ENCODE measurements at regions not wholly inside any gene's neighbourhood (a gene's known extent, or its start where the extent isn't known, plus 50 kb on each side); places are given as distances from the start of the nearest gene placed in this dataset.

- no CpG with 5 or more reads among the region's 7 CpGs for WGBS, 2 donors (ENCODE audit: extremely low coverage in 2 of 2, insufficient read length in 2 of 2, insufficient replicate concordance in 1 of 2)
- Histone ChIP-seq H2BK120ac (ENCODE audit: low read depth, low read length) (no peak overlapping the region), H3K9me3 (replicated peaks in 1 of 2; ENCODE audit: control insufficient read depth in 2 of 2, insufficient read depth in 1 of 2, low read depth in 1 of 2, low read length in 2 of 2) (peaks cover 0 to 2% of the 10 kb centered on the region in 2 donors), H2AK5ac (ENCODE audit: low read depth, low read length) (no peak overlapping the region), H3K9ac (ENCODE audit: low read depth, low read length, poor library complexity) (no peak overlapping the region), H3K4me3 (ENCODE audit: low read length in 2 of 2) (no peak overlapping the region), H3K27ac (replicated peaks; ENCODE audit: low read length) (no peak overlapping the region), H2BK5ac (ENCODE audit: low read length) (no peak overlapping the region), H4K8ac (ENCODE audit: low read depth, low read length) (no peak overlapping the region), H2BK15ac (ENCODE audit: low read length) (no peak overlapping the region), H3K4me1 (ENCODE audit: control insufficient read depth in 2 of 2, insufficient read depth in 1 of 2, low read depth in 1 of 2, low read length in 2 of 2) (no peaks in the 10 kb centered on the region), H3K18ac (ENCODE audit: low read length) (no peak overlapping the region), H4K91ac (ENCODE audit: low read depth, low read length, poor library complexity) (no peak overlapping the region), H3K4me2 (ENCODE audit: insufficient read depth, low read length, poor library complexity, severe bottlenecking) (no peak overlapping the region), H2AFZ (ENCODE audit: low read length) (no peak overlapping the region), H3K79me1 (ENCODE audit: low read depth, low read length) (no peaks in the 10 kb centered on the region), H3K14ac (ENCODE audit: low read length) (no peak overlapping the region), H3K23ac (ENCODE audit: low read depth, low read length, poor library complexity) (no peak overlapping the region), H3K4ac (ENCODE audit: low read length) (no peak overlapping the region), H3K27me3 (ENCODE audit: control insufficient read depth in 3 of 3, insufficient read depth in 3 of 3, low read depth in 1 of 3, low read length in 3 of 3) (peaks cover 0 to 10% (median 0%) of the 10 kb centered on the region in 3 experiments), H3K36me3 (replicated peaks in 1 of 2; ENCODE audit: control insufficient read depth in 2 of 2, insufficient read depth in 2 of 2, low read length in 2 of 2) (no peaks in the 10 kb centered on the region), H2BK12ac (ENCODE audit: low read length) (no peak overlapping the region)
- no peak for DNase-seq (ENCODE audit: low spot score)
Measured at GRCh38 chr1:13878021-13878420, 178.0 kb downstream of the PRDM2 start.

GRCh38 chr1:13878451-13878850 is 178.5 kb downstream of the PRDM2 start:
- H2BK12ac ChIP-seq (ENCODE audit: low read length) = no peak overlapping the region
- no peaks in the 10 kb centered on the region for H3K4me1 ChIP-seq (ENCODE audit: control insufficient read depth in 2 of 2, insufficient read depth in 1 of 2, low read depth in 1 of 2, low read length in 2 of 2)
- H3K27ac ChIP-seq (replicated peaks; ENCODE audit: low read length) = no peak overlapping the region
- H3K4ac ChIP-seq (ENCODE audit: low read length) = no peak overlapping the region
- no peak overlapping the region for H3K18ac ChIP-seq (ENCODE audit: low read length)
- H3K36me3 ChIP-seq (replicated peaks in 1 of 2; ENCODE audit: control insufficient read depth in 2 of 2, insufficient read depth in 2 of 2, low read length in 2 of 2) = no peaks in the 10 kb centered on the region
- no peak overlapping the region for H3K4me3 ChIP-seq (ENCODE audit: low read length in 2 of 2)
- peaks cover 0 to 10% (median 0%) of the 10 kb centered on the region in 3 experiments for H3K27me3 ChIP-seq (ENCODE audit: control insufficient read depth in 3 of 3, insufficient read depth in 3 of 3, low read depth in 1 of 3, low read length in 3 of 3)
- no CpG with 5 or more reads among the region's 9 CpGs for whole genome bisulfite sequencing, 2 donors (ENCODE audit: extremely low coverage in 2 of 2, insufficient read length in 2 of 2, insufficient replicate concordance in 1 of 2)
- no peaks in the 10 kb centered on the region for H3K79me1 ChIP-seq (ENCODE audit: low read depth, low read length)
- H3K14ac ChIP-seq (ENCODE audit: low read length) = no peak overlapping the region
- H3K9ac ChIP-seq (ENCODE audit: low read depth, low read length, poor library complexity) = no peak overlapping the region
- H2BK120ac ChIP-seq (ENCODE audit: low read depth, low read length) = no peak overlapping the region
- H2BK15ac ChIP-seq (ENCODE audit: low read length) = no peak overlapping the region
- H4K8ac ChIP-seq (ENCODE audit: low read depth, low read length) = no peak overlapping the region
- DNase-seq (ENCODE audit: low spot score) = no peak
- H4K91ac ChIP-seq (ENCODE audit: low read depth, low read length, poor library complexity) = no peak overlapping the region
- peaks cover 0 to 2% of the 10 kb centered on the region in 2 donors for H3K9me3 ChIP-seq (replicated peaks in 1 of 2; ENCODE audit: control insufficient read depth in 2 of 2, insufficient read depth in 1 of 2, low read depth in 1 of 2, low read length in 2 of 2)
- no peak overlapping the region for H3K23ac ChIP-seq (ENCODE audit: low read depth, low read length, poor library complexity)
- H3K4me2 ChIP-seq (ENCODE audit: insufficient read depth, low read length, poor library complexity, severe bottlenecking) = no peak overlapping the region
- H2AFZ ChIP-seq (ENCODE audit: low read length) = no peak overlapping the region
- no peak overlapping the region for H2BK5ac ChIP-seq (ENCODE audit: low read length)
- H2AK5ac ChIP-seq (ENCODE audit: low read depth, low read length) = no peak overlapping the region

GRCh38 chr1:13881385-13882088 is 181.5 kb downstream of the PRDM2 start:
- H2AFZ ChIP-seq (ENCODE audit: low read length) = no peak overlapping the region
- no peak overlapping the region for H3K23ac ChIP-seq (ENCODE audit: low read depth, low read length, poor library complexity)
- H2BK5ac ChIP-seq (ENCODE audit: low read length) = no peak overlapping the region
- H3K27ac ChIP-seq (replicated peaks; ENCODE audit: low read length) = no peak overlapping the region
- no peaks in the 10 kb centered on the region for H3K9me3 ChIP-seq (replicated peaks in 1 of 2; ENCODE audit: control insufficient read depth in 2 of 2, insufficient read depth in 1 of 2, low read depth in 1 of 2, low read length in 2 of 2)
- H3K4me3 ChIP-seq (ENCODE audit: low read length in 2 of 2) = no peak overlapping the region
- no peak overlapping the region for H2BK120ac ChIP-seq (ENCODE audit: low read depth, low read length)
- no peak overlapping the region for H2BK15ac ChIP-seq (ENCODE audit: low read length)
- H3K79me1 ChIP-seq (ENCODE audit: low read depth, low read length) = no peaks in the 10 kb centered on the region
- no peak overlapping the region for H3K14ac ChIP-seq (ENCODE audit: low read length)
- no peak overlapping the region for H2AK5ac ChIP-seq (ENCODE audit: low read depth, low read length)
- no peak overlapping the region for H2BK12ac ChIP-seq (ENCODE audit: low read length)
- DNase-seq (ENCODE audit: low spot score) = no peak
- no peaks in the 10 kb centered on the region for H3K4me1 ChIP-seq (ENCODE audit: control insufficient read depth in 2 of 2, insufficient read depth in 1 of 2, low read depth in 1 of 2, low read length in 2 of 2)
- H4K91ac ChIP-seq (ENCODE audit: low read depth, low read length, poor library complexity) = no peak overlapping the region
- no peak overlapping the region for H3K4me2 ChIP-seq (ENCODE audit: insufficient read depth, low read length, poor library complexity, severe bottlenecking)
- no peaks in the 10 kb centered on the region for H3K36me3 ChIP-seq (replicated peaks in 1 of 2; ENCODE audit: control insufficient read depth in 2 of 2, insufficient read depth in 2 of 2, low read length in 2 of 2)
- no CpG with 5 or more reads among the region's 5 CpGs for WGBS, 2 donors (ENCODE audit: extremely low coverage in 2 of 2, insufficient read length in 2 of 2, insufficient replicate concordance in 1 of 2)
- no peak overlapping the region for H3K9ac ChIP-seq (ENCODE audit: low read depth, low read length, poor library complexity)
- no peak overlapping the region for H4K8ac ChIP-seq (ENCODE audit: low read depth, low read length)
- peaks cover 0 to 27% (median under 1%) of the 10 kb centered on the region in 3 experiments for H3K27me3 ChIP-seq (ENCODE audit: control insufficient read depth in 3 of 3, insufficient read depth in 3 of 3, low read depth in 1 of 3, low read length in 3 of 3)
- H3K4ac ChIP-seq (ENCODE audit: low read length) = no peak overlapping the region
- no peak overlapping the region for H3K18ac ChIP-seq (ENCODE audit: low read length)

- H2BK15ac ChIP-seq (ENCODE audit: low read length) = no peak overlapping the region
- H2AFZ ChIP-seq (ENCODE audit: low read length) = no peak overlapping the region
- no peak overlapping the region for H2BK120ac ChIP-seq (ENCODE audit: low read depth, low read length)
- no peaks in the 10 kb centered on the region for H3K79me1 ChIP-seq (ENCODE audit: low read depth, low read length)
- no peak overlapping the region for H2AK5ac ChIP-seq (ENCODE audit: low read depth, low read length)
- no peak overlapping the region for H2BK12ac ChIP-seq (ENCODE audit: low read length)
- H3K9ac ChIP-seq (ENCODE audit: low read depth, low read length, poor library complexity) = no peak overlapping the region
- H4K8ac ChIP-seq (ENCODE audit: low read depth, low read length) = no peak overlapping the region
- H3K4me1 ChIP-seq (ENCODE audit: control insufficient read depth in 2 of 2, insufficient read depth in 1 of 2, low read depth in 1 of 2, low read length in 2 of 2) = peaks cover 0 to under 1% of the 10 kb centered on the region in 2 donors
- H3K14ac ChIP-seq (ENCODE audit: low read length) = no peak overlapping the region
- no peak overlapping the region for H2BK5ac ChIP-seq (ENCODE audit: low read length)
- H3K4ac ChIP-seq (ENCODE audit: low read length) = no peak overlapping the region
- no peak overlapping the region for H3K4me3 ChIP-seq (ENCODE audit: low read length in 2 of 2)
- H3K18ac ChIP-seq (ENCODE audit: low read length) = no peak overlapping the region
- H3K36me3 ChIP-seq (replicated peaks in 1 of 2; ENCODE audit: control insufficient read depth in 2 of 2, insufficient read depth in 2 of 2, low read length in 2 of 2) = no peaks in the 10 kb centered on the region
- H3K23ac ChIP-seq (ENCODE audit: low read depth, low read length, poor library complexity) = no peak overlapping the region
- no peak for DNase-seq (ENCODE audit: low spot score)
- H3K4me2 ChIP-seq (ENCODE audit: insufficient read depth, low read length, poor library complexity, severe bottlenecking) = no peak overlapping the region
- no CpG with 5 or more reads among the region's 10 CpGs for WGBS, 2 donors (ENCODE audit: extremely low coverage in 2 of 2, insufficient read length in 2 of 2, insufficient replicate concordance in 1 of 2)
- peaks cover under 1 to 82% (median 22%) of the 10 kb centered on the region in 3 experiments for H3K27me3 ChIP-seq (ENCODE audit: control insufficient read depth in 3 of 3, insufficient read depth in 3 of 3, low read depth in 1 of 3, low read length in 3 of 3)
- no peak overlapping the region for H3K27ac ChIP-seq (replicated peaks; ENCODE audit: low read length)
- no peak overlapping the region for H4K91ac ChIP-seq (ENCODE audit: low read depth, low read length, poor library complexity)
- H3K9me3 ChIP-seq (replicated peaks in 1 of 2; ENCODE audit: control insufficient read depth in 2 of 2, insufficient read depth in 1 of 2, low read depth in 1 of 2, low read length in 2 of 2) = peaks cover 0 to 9% of the 10 kb centered on the region in 2 donors
Measured at GRCh38 chr1:13888351-13888986, 188.5 kb downstream of the PRDM2 start.
